ENCODE measurements at regions not wholly inside any gene's neighbourhood (a gene's known extent, or its start where the extent isn't known, plus 50 kb on each side); places are given as distances from the start of the nearest gene placed in this dataset.

- no peak for DNase-seq (ENCODE audit: low read depth)
Measured at GRCh38 chr2:60603533-60604190, 50.2 kb upstream of the BCL11A start.

GRCh38 chr2:60604486-60605064 is 51.1 kb upstream of the BCL11A start:
- no peak for DNase-seq (ENCODE audit: low read depth)

- DNase-seq (ENCODE audit: low read depth) = no peak
Measured at GRCh38 chr2:60605866-60606265, 52.4 kb upstream of the BCL11A start.

- no peak for DNase-seq (ENCODE audit: low read depth)
Measured at GRCh38 chr2:60608679-60609078, 55.2 kb upstream of the BCL11A start.

- DNase-seq (ENCODE audit: low read depth) = no peak
Measured at GRCh38 chr2:60612033-60612432, 58.6 kb upstream of the BCL11A start.

- no peak for DNase-seq (ENCODE audit: low read depth)
Measured at GRCh38 chr2:60614319-60614718, 60.9 kb upstream of the BCL11A start.

- DNase-seq (ENCODE audit: low read depth) = no peak
Measured at GRCh38 chr2:60621688-60622429, 68.4 kb upstream of the BCL11A start.

- DNase-seq (ENCODE audit: low read depth) = no peak
Measured at GRCh38 chr2:60623040-60623439, 69.6 kb upstream of the BCL11A start.

- no peak for DNase-seq (ENCODE audit: low read depth)
Measured at GRCh38 chr2:60627412-60627811, 74.0 kb upstream of the BCL11A start.

GRCh38 chr2:60628026-60628425 is 74.6 kb upstream of the BCL11A start:
- DNase-seq (ENCODE audit: low read depth) = no peak

GRCh38 chr2:60628615-60629304 is 75.3 kb upstream of the BCL11A start:
- DNase-seq (ENCODE audit: low read depth) = no peak

- DNase-seq (ENCODE audit: low read depth) = no peak
Measured at GRCh38 chr2:60629305-60629662, 75.8 kb upstream of the BCL11A start.

- DNase-seq (ENCODE audit: low read depth) = no peak
Measured at GRCh38 chr2:60629801-60630385, 76.4 kb upstream of the BCL11A start.

- DNase-seq (ENCODE audit: low read depth) = no peak
Measured at GRCh38 chr2:60633615-60634014, 80.2 kb upstream of the BCL11A start.

- DNase-seq (ENCODE audit: low read depth) = no peak
Measured at GRCh38 chr2:60634438-60634837, 81.0 kb upstream of the BCL11A start.

GRCh38 chr2:60641811-60642788 is 88.6 kb upstream of the BCL11A start:
- no peak for DNase-seq (ENCODE audit: low read depth)

GRCh38 chr2:60643747-60644146 is 90.3 kb upstream of the BCL11A start:
- DNase-seq (ENCODE audit: low read depth) = no peak

GRCh38 chr2:60644951-60645350 is 91.5 kb upstream of the BCL11A start:
- DNase-seq (ENCODE audit: low read depth) = no peak

GRCh38 chr2:60648191-60648590 is 94.7 kb upstream of the BCL11A start:
- no peak for DNase-seq (ENCODE audit: low read depth)

- no peak for DNase-seq (ENCODE audit: low read depth)
Measured at GRCh38 chr2:60649721-60650120, 96.3 kb upstream of the BCL11A start.

GRCh38 chr2:60652832-60653340 is 99.4 kb upstream of the BCL11A start:
- DNase-seq (ENCODE audit: low read depth) = no peak

All from activated T-cell treated with anti-CD3 and anti-CD28 coated beads for 1 hour (primary cell).